Body of pancreas (tissue), 4 donors: ENCODE measurements at regions not wholly inside any gene's neighbourhood (a gene's known extent, or its start where the extent isn't known, plus 50 kb on each side); places are given as distances from the start of the nearest gene placed in this dataset.

Experiments
- ATAC-seq: fragments of 150-250 bp; one replicate; pipeline ENCODE4 v1.9.1; 2016
- DNase-seq, 4 donors: peaks; one replicate each; pipeline ENCODE4 v3.0.0-alpha.2; 2019
- H3K27ac ChIP-seq, 4 donors: fragments of 200-600 bp; sonication (generic); 1 replicate in 3 of 4; 2 replicates in 1 of 4; pipeline versions ENCODE4 v1.5.1 to v1.6.1; 2016 to 2019; ENCODE audit warnings: mild to moderate bottlenecking in 1 of 4, mixed read lengths in 1 of 4, moderate library complexity in 1 of 4
- H3K27me3 ChIP-seq, 2 donors: fragments of 200-600 bp; sonication (generic); one replicate each; pipeline ENCODE4 v1.6.0; 2016; ENCODE audit warnings: mild to moderate bottlenecking in 1 of 2
- H3K36me3 ChIP-seq, 2 donors: fragments of 200-600 bp; sonication (generic); replicated peaks in 1 of 2; 2 replicates each; pipeline ENCODE4 v1.5.1; 2016; ENCODE audit warnings: low read depth in 2 of 2; ENCODE audit not compliant: insufficient read depth in 1 of 2
- H3K4me1 ChIP-seq: fragments of 200-600 bp; sonication (generic); one replicate; pipeline ENCODE4 v1.6.0; 2016
- H3K4me3 ChIP-seq, 2 donors: fragments of 200-600 bp; sonication (generic); 1 replicate in 1 of 2; 2 replicates in 1 of 2; pipeline ENCODE4 v1.5.1; 2016 to 2019
- H3K9me3 ChIP-seq, 3 donors: fragments of 200-600 bp; sonication (generic); 1 replicate in 2 of 3; 2 replicates in 1 of 3; pipeline ENCODE4 v1.5.1; 2016
- CTCF ChIP-seq, 7 experiments: fragments of 450-650 bp in 4 of 7; fragments of 200-600 bp in 3 of 7; sonication (generic) in 3 of 7; IDR thresholded peaks; one replicate each; pipeline ENCODE4 v1.5.1; 2016 to 2019; ENCODE audit warnings: antibody characterized with exemption in 7 of 7
- POLR2A ChIP-seq, 3 donors: fragments of 450-650 bp; IDR thresholded peaks; one replicate each; pipeline ENCODE4 v1.6.1; 2016; ENCODE audit warnings: antibody characterized with exemption in 3 of 3, mild to moderate bottlenecking in 2 of 3
- WGBS, 2 donors: methylation state at CpG; one replicate each; pipeline ENCODE4 v1.1.5; 2017; 5-methylcytosine and 5-hydroxymethylcytosine counted together
- intact Hi-C: fragments of 100-400 bp; cut with DNase I; formaldehyde crosslinking; loops from one replicate; pipeline ENCODE4 v1.15.1; 2023

GRCh38 chr2:108084311-108084710 is 98.0 kb downstream of the SLC5A7 start:
- Histone ChIP-seq H3K27ac (no peak overlapping the region), H3K27me3 (no peaks in the 10 kb centered on the region), H3K4me1 (no peaks in the 10 kb centered on the region), H3K36me3 (no peaks in the 10 kb centered on the region), H3K9me3 (no peaks in the 10 kb centered on the region), H3K4me3 (no peak overlapping the region)
- intact Hi-C loops, result no loop called here
- TF ChIP-seq CTCF (IDR thresholded peaks at IDR 0.05), result no peak
- TF ChIP-seq POLR2A (IDR thresholded peaks at IDR 0.05), result no peak
- ATAC-seq (no peak), DNase-seq (no peak)
- WGBS, 2 donors, result 61 to 80% methylated on average over 3 of the region's 3 CpGs

GRCh38 chr2:108092886-108093285 is 106.6 kb downstream of the SLC5A7 start:
- no peak for ATAC-seq
- DNase-seq, result no peak
- no peak overlapping the region for H3K4me3 ChIP-seq
- no peaks in the 10 kb centered on the region for H3K27me3 ChIP-seq
- TF ChIP-seq CTCF (IDR thresholded peaks at IDR 0.05) (no peak), POLR2A (IDR thresholded peaks at IDR 0.05) (no peak)
- intact Hi-C loops, result no loop called here
- peaks cover 0 to 5% (median 0%) of the 10 kb centered on the region in 3 donors for H3K9me3 ChIP-seq
- H3K36me3 ChIP-seq, result no peaks in the 10 kb centered on the region
- 60 to 77% methylated on average over 1 of the region's 1 CpG for WGBS, 2 donors
- H3K4me1 ChIP-seq, result no peaks in the 10 kb centered on the region
- no peak overlapping the region for H3K27ac ChIP-seq

GRCh38 chr2:108101481-108101880 is 115.2 kb downstream of the SLC5A7 start:
- no peak for ATAC-seq
- no peaks in the 10 kb centered on the region for H3K27me3 ChIP-seq
- intact Hi-C loops, result no loop called here
- H3K4me3 ChIP-seq, result no peak overlapping the region
- H3K9me3 ChIP-seq, result no peaks in the 10 kb centered on the region
- H3K4me1 ChIP-seq, result no peaks in the 10 kb centered on the region
- TF ChIP-seq POLR2A (IDR thresholded peaks at IDR 0.05) (no peak), CTCF (IDR thresholded peaks at IDR 0.05) (no peak)
- 44 to 45% methylated on average over 4 of the region's 4 CpGs for WGBS, 2 donors
- H3K27ac ChIP-seq, result no peak overlapping the region
- DNase-seq, result no peak
- no peaks in the 10 kb centered on the region for H3K36me3 ChIP-seq

GRCh38 chr2:108106731-108107130 is 120.4 kb downstream of the SLC5A7 start:
- 23% methylated on average over 3 of the region's 3 CpGs for WGBS, 2 donors
- no peak overlapping the region for H3K4me3 ChIP-seq
- DNase-seq (no peak), ATAC-seq (no peak)
- no peak overlapping the region for H3K27ac ChIP-seq
- TF ChIP-seq CTCF (IDR thresholded peaks at IDR 0.05), result no peak
- TF ChIP-seq POLR2A (IDR thresholded peaks at IDR 0.05), result no peak
- no peaks in the 10 kb centered on the region for H3K36me3 ChIP-seq
- no peaks in the 10 kb centered on the region for H3K9me3 ChIP-seq
- no peaks in the 10 kb centered on the region for H3K4me1 ChIP-seq
- intact Hi-C loops, result no loop called here
- H3K27me3 ChIP-seq, result no peaks in the 10 kb centered on the region

GRCh38 chr2:108111936-108112335 is 125.6 kb downstream of the SLC5A7 start:
- intact Hi-C loops, result no loop called here
- ATAC-seq (no peak), DNase-seq (no peak)
- TF ChIP-seq POLR2A (IDR thresholded peaks at IDR 0.05) (no peak), CTCF (IDR thresholded peaks at IDR 0.05) (no peak)
- Histone ChIP-seq H3K4me1 (no peaks in the 10 kb centered on the region), H3K9me3 (no peaks in the 10 kb centered on the region), H3K27me3 (no peaks in the 10 kb centered on the region), H3K4me3 (no peak overlapping the region), H3K27ac (no peak overlapping the region), H3K36me3 (no peaks in the 10 kb centered on the region)
- 33 to 49% methylated on average over 2 of the region's 2 CpGs for WGBS, 2 donors
